ENCODE measurements at regions not wholly inside any gene's neighbourhood (a gene's known extent, or its start where the extent isn't known, plus 50 kb on each side); places are given as distances from the start of the nearest gene placed in this dataset.
"Not testable (repeated sequence)": the region's sequence is repeated elsewhere in the genome, so short reads cannot be mapped to it uniquely, and the experiment has no call there.

DNA sequence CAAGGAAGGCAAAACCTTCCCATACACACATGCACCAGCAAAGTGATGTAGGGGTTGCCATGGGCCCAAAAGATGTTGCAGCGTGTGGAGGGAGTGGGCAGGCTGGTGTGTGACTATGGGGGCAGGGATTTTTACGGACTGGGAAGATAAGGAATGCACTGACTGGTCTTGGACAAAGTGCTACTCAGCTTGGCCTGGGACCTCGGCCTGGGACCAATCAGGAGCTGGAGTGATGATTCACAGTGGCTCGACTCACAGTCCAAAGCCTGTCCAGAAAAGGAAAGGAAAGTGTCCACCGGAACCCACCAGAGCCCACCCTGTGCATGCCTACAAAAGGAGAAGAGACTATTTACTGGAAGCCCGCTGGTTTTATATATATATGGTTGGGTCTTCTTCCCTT lies 567.0 kb upstream of the GNPDA2 start:
- TF ChIP-seq, protein P1, sequence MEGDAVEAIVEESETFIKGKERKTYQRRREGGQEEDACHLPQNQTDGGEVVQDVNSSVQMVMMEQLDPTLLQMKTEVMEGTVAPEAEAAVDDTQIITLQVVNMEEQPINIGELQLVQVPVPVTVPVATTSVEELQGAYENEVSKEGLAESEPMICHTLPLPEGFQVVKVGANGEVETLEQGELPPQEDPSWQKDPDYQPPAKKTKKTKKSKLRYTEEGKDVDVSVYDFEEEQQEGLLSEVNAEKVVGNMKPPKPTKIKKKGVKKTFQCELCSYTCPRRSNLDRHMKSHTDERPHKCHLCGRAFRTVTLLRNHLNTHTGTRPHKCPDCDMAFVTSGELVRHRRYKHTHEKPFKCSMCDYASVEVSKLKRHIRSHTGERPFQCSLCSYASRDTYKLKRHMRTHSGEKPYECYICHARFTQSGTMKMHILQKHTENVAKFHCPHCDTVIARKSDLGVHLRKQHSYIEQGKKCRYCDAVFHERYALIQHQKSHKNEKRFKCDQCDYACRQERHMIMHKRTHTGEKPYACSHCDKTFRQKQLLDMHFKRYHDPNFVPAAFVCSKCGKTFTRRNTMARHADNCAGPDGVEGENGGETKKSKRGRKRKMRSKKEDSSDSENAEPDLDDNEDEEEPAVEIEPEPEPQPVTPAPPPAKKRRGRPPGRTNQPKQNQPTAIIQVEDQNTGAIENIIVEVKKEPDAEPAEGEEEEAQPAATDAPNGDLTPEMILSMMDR (IDR thresholded peaks at IDR 0.05; ENCODE audit: extremely low read depth, missing control alignments) = no peak
- no peak for DNase-seq (ENCODE audit: low spot score)

DNA sequence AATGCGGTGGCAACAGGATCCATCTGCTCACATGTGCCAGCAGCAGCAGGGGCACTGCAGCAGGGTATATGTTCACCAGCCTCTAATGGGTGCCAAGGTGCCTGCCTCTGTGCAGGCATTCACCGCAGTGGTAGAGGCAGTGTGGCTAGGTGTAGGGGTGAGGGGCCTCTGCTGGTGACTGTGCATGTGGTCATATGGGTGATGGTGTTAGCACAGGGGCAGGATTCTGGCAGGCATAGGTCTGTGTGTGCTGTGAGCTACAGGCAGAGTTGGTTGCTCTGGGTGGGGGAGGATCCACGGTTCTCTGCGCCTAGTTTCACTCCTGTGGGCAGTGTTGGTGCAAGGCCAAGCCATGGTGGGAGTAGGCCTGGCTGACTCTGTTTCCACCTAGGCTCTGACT lies 566.5 kb upstream of the GNPDA2 start:
- TF ChIP-seq, protein P1 (IDR thresholded peaks at IDR 0.05; ENCODE audit: extremely low read depth, missing control alignments) = no peak
- DNase-seq (ENCODE audit: low spot score) = no peak

DNA sequence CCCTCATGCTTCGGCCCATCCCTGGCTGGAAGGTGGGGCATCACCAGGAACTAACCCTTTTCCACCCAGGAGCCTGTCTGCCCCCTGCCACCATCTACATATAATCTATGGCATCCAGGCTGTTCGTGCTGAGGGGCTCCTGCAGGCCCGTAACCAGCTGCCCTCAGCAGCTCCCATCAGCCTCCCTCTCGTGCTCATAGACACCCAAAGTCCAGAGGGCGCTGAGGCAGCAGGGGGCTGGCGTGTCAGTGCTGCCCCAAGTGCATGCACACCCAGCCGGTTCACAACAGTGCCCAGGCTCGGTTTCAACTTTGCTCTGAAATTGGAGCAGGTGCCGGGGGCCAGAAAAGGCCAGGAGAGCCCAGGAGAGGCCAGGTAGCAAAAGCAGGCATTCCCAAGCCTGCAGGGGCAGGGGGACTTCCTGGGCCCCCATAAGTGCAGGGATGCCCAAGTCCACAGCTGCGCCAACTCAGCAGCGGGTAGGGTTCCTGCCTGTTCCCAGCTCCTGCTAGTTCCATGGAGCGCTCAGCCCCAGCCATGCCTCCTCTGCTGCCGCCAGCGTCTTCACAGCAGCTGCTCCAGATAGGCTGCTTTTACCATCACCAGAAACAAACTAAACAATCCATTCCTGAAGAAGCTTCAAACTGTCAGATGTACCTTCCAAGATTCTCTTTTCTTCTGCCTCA lies 558.2 kb upstream of the GNPDA2 start:
- DNase-seq (ENCODE audit: low spot score) = no peak
- TF ChIP-seq, protein P1 (IDR thresholded peaks at IDR 0.05; ENCODE audit: extremely low read depth, missing control alignments) = no peak

DNA sequence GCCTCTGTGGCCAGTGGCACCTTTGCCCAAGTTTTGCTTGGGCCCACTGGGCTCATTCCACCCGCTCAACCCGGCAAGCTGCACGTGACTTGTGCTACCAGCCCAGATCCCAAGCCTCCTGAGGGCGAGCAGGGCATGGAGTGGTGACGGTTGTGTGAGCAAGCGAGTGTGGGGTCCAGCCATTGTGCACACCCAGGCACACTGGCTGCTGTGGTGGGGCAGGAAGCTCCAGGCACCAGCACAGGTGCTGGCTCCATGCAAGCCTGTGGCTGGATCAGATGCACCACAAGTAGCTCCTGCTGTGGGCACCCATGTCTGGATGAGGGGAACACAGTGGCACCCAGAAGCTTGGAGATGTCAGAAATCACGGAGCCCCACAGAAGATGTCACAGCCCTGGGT lies 557.0 kb upstream of the GNPDA2 start:
- TF ChIP-seq, protein P1 (IDR thresholded peaks at IDR 0.05; ENCODE audit: extremely low read depth, missing control alignments) = no peak
- no peak for DNase-seq (ENCODE audit: low spot score)

DNA sequence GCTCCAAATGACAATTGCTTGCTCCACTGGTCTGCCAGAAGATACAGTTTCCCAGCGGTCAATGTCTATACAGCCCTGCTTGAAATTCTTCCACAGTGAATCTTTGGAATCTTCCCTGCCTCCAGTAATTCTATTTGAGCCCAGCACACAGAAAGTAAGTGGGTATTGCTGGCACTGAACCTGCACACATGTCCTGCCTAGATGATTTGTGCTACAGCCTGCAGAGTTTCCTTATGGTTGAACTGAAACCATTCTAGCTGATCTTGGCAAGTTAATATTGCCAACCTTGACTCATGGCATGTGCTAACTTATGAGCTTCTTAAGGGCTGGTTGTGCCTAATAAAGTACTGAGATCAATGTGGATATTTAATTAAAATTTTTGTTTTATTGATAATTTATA lies 553.8 kb upstream of the GNPDA2 start:
- TF ChIP-seq, protein P1 (IDR thresholded peaks at IDR 0.05; ENCODE audit: extremely low read depth, missing control alignments) = no peak
- DNase-seq (ENCODE audit: low spot score) = no peak

DNA sequence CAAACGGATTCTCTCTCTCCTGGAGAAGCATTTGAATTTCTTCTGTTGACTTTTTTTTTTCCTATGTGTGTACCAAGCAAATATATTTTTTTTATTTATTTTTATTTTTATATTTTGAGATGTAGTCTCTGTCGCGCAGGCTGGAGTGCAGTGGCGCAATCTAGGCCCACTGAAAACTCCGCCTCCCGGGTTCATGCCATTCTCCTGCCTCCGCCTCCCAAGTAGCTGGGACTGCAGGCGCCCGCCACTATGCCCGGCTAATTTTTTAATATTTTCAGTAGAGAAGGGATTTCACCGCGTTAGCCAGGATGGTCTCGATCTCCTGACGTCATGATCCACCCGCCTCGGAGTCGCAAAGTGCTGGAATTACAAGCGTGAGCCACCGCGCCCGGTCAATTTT lies 549.5 kb upstream of the GNPDA2 start:
- no peak for DNase-seq (ENCODE audit: low spot score)
- TF ChIP-seq, protein P1 (IDR thresholded peaks at IDR 0.05; ENCODE audit: extremely low read depth, missing control alignments) = no peak

DNA sequence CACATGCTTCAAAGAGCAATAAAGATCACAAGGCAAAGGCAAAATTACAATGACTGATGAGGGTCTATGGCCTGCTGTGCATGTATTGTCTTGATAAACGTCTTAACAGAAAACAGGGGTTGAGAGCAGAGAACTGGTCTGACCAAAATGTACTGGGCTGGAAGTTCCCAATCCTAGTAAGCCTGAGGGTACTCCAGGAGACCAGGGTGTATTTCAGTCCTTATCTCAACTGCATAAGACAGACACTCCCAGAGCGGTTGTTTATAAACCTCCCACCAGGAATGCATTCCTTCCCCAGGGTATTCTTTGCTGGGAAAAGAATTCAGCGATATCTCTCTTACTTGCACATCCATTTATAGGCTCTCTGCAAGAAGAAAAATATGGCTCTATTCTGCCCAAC lies 521.8 kb upstream of the GNPDA2 start:
- DNase-seq (ENCODE audit: low spot score) = not testable (repeated sequence)

DNA sequence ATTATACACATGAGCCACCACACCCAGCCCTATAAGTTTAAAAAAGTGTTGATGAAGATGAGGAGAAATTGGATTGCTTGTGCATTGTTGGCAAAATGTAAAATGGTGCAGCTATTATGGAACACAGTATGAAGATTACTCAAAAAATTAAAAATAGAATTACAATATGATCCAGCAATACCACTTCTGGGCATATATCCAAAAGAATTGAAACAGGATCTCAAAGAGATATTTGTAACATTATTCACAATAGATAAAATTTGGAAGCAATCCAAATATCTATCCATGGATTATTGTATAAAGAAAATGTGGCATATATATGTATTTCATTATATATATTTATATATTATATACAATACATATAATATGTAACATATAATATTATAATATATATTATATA lies 515.6 kb upstream of the GNPDA2 start:
- TF ChIP-seq, protein P1 (IDR thresholded peaks at IDR 0.05; ENCODE audit: extremely low read depth, missing control alignments) = no peak
- no peak for DNase-seq (ENCODE audit: low spot score)
